ENCODE measurements at regions not wholly inside any gene's neighbourhood (a gene's known extent, or its start where the extent isn't known, plus 50 kb on each side); places are given as distances from the start of the nearest gene placed in this dataset.

GRCh38 chr2:16335604-16335930, 330.1 kb downstream of the CYRIA start:
- TF ChIP-seq ZFP30 (CRISPR knock-in tag; IDR thresholded peaks at IDR 0.05) (no peak), OSR1 (CRISPR knock-in tag; IDR thresholded peaks at IDR 0.05) (no peak), PATZ1 (CRISPR knock-in tag; IDR thresholded peaks at IDR 0.05; ENCODE audit: borderline replicate concordance) (no peak), ZFP3 (CRISPR knock-in tag; IDR thresholded peaks at IDR 0.05) (no peak), PPARA (CRISPR knock-in tag; IDR thresholded peaks at IDR 0.05; ENCODE audit: borderline replicate concordance) (no peak), ZNF565 (CRISPR knock-in tag; conservative IDR thresholded peaks at IDR 0.05; ENCODE audit: low read depth) (no peak), SNAI2 (CRISPR knock-in tag; IDR thresholded peaks at IDR 0.05) (no peak), ESRRG (CRISPR knock-in tag; IDR thresholded peaks at IDR 0.05) (no peak), CREB5 (CRISPR knock-in tag; IDR thresholded peaks at IDR 0.05; ENCODE audit: low read depth) (no peak), GLIS3 (CRISPR knock-in tag; IDR thresholded peaks at IDR 0.05) (no peak), BACH2 (CRISPR knock-in tag; IDR thresholded peaks at IDR 0.05; ENCODE audit: borderline replicate concordance) (no peak)
